NCI-H2171 treated with DMSO at 0.1 percent for 48 hours (cell line): ENCODE measurements at regions not wholly inside any gene's neighbourhood (a gene's known extent, or its start where the extent isn't known, plus 50 kb on each side); places are given as distances from the start of the nearest gene placed in this dataset.
"Not testable (repeated sequence)": the region's sequence is repeated elsewhere in the genome, so short reads cannot be mapped to it uniquely, and the experiment has no call there.

ENCODE experiments used
- DNase-seq: peaks from one replicate; lab custom pipeline; 2025; lab: John Stamatoyannopoulos, UW

DNA sequence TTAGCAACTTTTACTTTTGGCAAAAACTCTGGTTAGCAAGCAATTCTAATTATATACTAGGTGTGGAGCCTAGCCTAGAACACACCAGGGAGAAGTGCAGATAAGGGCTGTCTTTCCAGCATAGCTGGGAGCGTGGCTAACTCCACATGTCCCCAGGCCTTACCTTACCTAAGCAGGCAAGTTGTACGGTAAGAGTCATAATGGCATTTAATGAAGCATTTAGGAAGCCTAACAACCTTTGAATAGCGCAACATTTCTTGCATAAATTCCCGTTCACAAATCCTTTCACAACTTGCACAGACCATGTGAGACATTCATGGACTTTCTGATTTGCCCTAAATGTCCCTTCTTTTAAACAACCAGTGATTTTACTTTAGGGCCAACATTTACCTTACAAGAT is 917.4 kb upstream of the ACO1 start:
- DNase-seq: no peak

DNA sequence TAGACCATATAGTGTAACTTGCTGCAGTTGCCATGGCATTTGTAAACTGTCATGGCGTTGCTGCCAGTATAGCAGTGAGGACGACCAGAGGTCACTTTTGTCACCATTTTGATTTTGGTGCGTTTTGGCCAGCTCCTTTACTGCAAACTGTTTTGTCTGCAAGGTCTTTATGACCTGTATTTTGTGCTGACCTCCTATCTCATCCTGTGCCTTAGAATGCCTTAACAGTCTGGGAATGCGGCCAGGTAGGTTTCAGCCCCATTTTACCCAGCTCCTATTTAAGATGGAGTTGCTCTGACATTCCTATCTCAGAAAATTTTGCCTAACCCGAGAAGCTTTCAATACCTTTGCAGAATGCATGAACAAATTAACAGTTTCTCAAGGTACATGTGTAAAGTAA is 914.4 kb upstream of the ACO1 start:
- DNase-seq: no peak

DNA sequence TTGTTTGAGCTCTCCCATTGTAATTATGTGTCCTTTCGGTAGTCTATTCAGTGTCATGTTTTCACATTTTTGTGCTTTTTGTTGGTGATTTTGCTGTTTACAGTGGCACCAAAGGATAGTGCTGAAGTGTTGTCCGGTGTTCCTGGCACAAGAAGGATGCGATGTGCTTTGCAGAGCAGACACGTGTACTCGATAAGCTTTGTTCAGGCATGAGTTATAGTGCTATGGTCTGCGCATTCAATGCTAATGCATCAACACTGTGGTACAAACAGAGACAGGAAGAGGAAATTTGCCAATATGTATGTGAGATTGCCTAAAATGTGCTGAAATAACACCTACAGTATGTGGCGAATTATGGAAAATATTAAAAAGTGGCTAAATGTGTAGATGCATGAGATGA is 913.4 kb upstream of the ACO1 start:
- DNase-seq: no peak

DNA sequence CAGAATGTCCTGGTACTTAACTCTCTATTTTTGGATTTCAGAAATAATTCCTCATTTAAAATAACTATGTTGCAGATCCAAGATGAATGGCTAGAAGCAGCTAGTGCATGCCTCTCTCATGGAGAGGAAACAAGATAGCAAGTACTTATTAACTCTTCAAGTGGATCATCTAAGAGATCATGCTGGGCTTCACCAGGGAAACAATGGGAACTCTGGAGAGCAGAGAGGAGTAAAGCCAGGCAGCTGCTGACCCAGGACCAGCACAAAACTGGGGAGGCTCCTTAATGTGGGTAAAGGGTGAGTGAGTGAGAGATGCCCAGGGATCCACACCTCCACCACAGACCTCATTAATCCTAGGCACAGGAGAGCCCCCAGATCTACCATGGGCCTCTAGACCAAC is 897.8 kb upstream of the ACO1 start:
- no peak for DNase-seq

DNA sequence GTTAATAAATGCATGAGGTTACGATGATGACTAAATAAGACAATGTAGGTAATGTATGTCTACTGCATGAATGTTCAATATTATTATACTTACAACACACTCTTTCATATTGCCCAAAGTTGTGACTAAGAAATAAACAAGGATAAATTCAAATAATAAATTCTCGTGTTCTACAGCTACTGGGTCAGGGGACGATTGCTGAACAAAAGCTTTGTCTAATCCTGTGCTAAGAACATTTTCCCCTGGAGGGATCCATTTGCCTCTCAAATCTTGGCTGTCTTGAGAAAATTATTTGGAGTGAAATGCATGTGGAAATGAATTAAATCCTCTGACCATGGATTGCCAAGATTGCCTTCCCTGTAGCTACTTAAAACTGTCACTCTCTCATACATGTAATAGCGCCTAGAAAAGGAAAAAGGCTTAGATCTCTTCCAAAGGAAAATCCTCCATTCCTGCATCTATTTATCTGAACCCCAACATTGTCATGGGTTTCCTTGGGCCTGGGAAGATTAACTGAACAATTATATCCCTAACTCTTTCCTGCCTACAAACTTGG is 893.8 kb upstream of the ACO1 start:
- no peak for DNase-seq

DNA sequence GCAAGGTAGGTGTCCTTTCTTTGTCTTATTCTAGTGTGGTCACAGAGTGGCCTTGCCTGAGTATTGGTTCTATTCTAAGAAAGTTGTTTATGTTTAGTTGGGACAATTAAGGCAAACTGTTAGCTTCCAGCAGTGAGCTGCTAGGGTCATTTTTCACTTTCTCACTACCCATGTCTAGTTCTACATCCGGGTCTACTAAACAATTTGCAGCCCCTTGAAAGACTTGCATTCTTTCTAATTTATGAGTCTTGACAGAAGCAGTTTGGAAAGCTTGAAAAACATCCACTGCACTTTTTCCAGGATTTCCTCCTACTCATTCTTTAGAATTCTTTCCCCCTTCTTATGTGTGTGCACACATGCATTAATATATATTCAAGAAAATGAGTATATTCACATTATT is 892.2 kb upstream of the ACO1 start:
- DNase-seq: no peak

DNA sequence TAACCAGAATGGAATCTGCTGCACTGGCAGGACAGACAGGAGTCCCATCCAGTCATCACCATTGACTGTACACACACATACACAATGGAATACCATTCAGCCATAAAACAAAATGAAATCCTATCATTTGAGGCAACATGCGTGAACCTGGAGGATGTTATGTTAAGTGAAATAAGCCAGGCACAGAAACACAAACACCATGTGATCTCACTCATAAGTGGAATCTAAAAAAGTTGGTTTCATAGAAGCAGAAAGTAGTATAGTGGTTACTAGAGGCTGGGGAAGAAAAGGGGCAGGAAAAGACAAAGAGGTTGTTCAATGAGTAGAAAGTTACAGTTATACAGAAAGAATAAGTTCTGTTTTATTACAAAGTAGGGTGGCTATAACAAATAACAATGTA is 884.0 kb upstream of the ACO1 start:
- DNase-seq: no peak

DNA sequence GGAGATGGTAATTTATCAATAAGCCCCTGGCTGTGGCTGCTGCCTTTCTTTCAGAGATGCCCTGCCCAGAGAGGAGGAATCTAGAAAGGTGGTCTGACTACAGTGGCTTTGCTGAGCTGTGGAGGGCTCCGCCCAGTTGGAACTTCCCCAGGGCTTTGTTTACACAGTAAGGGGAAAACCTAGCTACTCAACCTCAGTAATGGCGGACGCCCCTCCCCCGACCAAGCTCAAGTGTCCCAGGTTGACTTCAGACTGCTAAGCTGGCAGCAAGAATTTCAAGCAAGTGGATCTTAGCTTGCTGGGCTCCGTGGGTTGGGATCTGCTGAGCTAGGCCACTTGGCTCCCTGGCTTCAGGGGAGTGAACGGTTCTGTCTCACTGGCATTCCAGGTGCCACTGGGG is 865.4 kb upstream of the ACO1 start:
- DNase-seq: peak; percentile 17

DNA sequence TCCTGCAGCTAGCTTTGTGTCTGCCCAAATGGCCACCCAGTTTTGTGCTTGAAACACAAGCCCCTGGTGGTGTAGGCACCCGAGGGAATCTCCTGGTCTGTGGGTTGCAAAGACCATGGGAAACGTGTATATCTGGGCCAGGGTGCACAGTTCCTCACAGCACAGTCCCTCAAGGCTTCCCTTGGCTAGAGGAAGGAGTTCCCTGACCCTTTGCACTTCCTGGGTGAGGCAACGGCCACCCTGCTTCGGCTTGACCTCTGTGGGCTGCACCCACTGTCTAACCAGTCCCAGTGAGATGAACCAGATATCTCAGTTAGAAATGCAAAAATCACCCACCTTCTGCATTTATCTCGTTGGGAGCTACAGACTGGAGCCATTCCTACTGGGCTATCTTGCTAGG is 865.0 kb upstream of the ACO1 start:
- DNase-seq: no peak

DNA sequence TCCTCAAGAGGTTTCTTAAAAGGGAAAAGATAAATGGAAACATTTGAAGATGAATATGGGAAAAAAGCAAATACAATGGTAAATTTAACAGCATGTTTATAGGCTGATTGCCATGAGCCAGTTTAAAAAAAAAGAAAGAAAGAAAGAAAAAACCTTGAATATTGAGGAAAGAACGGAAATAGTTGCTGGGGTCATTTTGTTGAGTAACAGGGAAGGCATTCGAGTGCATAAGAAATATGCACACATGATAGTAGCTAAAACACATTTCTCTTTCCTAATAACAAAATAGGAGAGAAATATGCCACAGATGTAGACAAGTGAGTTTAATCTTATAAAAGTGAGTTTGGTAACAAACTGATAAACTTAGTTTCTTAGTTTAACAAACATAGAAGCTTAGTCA is 864.6 kb upstream of the ACO1 start:
- DNase-seq: no peak

DNA sequence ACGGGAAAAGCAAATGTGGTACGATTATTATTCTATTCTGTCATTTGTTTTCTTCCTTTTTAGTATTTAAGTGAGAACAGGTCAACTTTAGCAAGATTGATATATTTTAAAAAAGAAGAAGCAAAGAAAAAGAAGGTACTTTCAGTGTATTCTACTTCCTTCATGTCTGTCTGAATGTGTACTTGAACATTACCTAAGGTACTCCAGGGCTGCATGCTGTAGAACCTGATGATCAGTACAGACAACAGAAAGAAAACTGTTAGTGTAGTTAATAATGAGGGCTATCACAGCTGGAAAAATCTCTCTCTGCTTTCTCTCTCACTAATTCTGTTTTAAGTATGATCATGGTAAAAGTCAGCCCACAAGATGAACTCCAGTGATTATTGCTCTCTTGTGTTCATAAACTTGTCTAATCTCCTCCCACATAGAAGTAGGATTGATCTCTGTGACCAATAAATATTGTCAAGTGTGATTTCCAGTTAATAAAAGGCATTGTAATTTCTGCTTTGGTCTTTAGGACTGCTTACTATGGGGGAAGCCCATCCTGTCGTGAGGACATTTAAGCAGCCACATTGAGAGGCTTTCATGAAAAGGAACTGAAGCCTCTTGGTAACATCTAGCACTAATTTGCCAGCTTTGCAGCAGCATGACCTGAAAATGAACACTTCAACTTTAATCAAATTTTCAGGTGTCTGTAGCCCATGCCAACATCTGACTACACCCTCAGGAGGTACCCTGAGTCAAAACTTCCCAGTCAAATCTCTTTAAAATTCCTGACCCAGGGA is 864.0 kb upstream of the ACO1 start:
- DNase-seq: no peak

DNA sequence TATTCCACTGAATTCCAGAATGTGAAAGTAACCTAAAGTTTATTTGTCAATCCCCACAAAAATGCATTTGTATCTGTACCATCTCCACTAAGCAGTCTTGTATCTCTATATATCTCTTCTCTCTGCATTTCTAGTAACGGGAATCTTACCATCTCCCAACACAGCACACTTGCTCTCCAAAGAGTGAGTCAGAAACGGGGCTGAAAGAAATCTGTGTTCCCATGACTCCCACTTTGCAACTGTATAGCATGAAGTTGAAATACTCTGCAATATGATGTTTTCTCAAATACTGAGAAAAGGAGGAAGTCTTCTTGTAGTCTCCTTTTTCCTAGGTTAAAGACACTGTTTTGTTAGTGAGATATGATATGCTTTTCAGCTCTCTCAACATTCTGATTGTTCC is 848.8 kb upstream of the ACO1 start:
- DNase-seq: no peak

DNA sequence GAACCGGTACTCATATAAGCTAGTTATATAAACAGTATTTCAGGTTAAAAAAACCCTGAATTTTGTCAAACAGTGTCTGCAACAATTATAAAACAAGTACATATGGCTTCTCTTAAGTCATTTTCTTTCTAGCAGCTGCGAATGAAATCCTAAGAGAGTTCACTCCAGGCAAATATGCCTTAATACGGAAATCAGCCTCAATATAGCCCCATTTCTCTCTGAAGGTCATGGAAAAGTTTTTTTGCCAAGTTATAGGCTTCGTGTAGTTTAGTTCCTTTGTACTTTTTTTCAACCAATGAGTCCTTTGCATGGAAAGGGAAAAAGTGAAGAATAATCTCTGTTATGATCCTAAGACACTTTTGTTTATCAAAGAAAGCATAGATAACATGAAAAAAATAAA is 848.0 kb upstream of the ACO1 start:
- no peak for DNase-seq

DNA sequence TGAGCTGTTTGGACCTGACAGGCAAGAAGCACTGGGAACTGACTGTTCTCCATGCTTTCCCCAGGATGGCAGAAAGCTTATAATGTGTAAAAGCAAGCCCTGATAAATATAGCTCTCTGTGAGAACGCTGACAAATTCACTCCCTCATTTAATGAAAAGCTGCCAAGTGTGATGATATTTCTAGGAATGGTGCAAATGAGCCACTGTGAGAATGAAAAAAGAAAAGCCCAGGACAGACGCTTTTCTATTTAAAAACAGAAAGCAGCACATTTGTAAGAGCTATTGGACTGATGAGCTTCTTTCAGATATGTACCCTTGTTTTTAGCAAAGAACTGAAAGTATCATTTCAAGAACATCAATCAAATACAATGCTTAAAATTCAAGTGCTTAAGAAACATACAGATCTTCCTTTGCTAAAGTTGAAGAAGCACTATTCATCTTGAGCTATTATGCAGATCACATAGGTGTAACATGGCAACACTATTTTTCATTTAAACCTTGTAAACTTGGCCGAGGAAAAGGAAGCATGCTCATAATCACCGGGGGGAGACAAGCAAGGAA is 842.6 kb upstream of the ACO1 start:
- no peak for DNase-seq

DNA sequence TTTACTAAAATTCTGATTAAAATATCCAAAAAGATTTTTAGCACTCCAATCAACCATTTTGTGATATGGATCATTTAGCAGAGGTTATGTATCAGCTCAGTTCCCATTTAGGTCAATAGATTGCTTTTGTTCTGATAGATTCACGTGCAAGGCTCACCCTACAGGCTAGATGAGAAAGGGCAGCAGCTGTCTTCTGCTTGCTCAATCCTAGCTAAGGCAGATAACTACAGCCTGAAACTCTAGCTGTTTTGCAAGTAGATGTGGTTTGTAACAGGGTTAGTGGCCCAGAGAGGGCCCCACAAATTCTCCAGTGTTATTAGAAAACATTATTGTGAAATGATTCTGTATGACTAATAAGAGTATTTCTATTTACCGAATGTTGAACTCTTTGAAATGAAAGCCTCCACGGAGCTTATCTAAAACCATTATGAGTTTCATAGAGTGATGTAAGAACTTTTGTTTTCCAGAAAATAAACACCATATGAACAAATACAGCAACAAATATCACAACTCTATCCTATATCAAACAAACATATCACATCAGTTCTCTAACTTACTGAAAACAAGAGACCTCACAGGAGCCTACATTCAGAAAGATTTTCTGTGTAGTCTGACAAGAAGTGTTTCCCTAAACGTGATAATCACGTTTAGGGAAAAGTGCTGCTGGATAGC is 841.9 kb upstream of the ACO1 start:
- DNase-seq: peak; percentile 6

DNA sequence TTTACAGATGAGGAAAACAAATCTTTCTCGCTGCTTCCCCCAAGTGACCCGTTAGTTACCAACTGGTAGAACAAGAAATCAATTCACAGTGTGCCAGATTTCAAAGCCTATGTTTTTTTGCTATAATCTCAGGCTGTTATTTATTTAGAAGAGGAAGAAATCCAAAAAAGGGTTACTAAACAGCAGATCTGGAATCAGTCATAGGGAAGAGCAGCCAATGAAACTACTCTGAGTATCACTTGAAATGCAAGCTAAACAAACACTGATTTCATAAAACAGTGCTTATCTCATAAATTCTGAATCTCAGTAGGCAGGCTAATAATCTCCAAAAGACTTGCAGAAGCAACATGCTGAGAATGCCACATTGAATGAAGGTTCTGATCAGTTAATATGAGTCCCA is 829.5 kb upstream of the ACO1 start:
- no peak for DNase-seq

DNA sequence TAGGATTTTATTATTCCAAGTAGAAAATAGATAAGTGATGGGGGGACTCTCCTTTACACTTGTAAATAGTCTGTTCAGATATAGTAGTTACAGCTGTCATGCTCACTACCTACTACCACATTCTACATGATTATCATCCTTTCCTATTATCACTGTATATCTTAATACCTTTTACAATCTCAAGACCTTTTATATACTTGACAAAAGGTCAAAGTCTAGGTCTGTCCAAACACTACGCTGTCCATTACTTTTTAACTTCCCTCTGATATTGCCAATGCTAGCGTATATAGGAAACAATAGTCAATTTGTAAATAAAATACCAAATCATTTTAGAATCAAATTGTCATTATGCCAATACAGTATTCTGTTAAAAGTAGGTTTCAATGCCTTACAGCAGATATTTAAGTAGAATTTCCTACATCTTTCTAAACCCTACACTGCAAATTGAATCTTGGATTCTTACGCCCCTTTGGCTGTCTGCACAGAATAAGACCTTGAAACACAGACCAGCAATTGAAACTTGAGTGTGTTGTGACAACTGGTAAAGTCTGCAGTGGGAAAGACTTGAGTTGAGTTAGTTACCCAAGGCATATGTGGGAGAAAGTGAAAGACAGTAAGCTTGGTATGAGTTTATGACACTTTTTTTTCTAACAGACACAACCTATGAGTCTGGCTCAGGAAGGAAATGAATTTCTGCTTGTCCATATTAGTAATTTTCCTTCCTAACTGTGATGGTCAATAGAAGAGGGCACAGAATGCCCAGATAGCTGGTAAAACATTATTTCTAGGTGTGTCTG is 827.6 kb upstream of the ACO1 start:
- DNase-seq: no peak

DNA sequence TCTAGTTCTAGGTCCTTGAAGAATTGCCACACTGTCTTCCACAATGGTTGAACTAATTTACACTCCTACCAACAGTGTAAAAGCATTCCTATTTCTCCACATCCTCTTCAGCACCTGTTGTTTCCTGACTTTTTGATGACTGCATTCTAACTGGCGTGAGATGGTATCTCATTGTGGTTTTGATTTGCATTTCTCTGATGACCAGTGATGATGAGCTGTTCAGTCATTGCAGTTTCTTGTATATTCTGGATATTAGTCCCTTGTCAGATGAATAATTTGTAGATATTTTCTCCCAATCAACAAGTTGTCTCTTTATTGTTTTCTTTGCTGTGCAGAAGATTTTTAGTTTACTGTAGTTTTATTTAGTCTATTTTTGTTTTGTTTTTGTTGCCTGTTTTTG is 812.3 kb upstream of the ACO1 start:
- not testable (repeated sequence) for DNase-seq

DNA sequence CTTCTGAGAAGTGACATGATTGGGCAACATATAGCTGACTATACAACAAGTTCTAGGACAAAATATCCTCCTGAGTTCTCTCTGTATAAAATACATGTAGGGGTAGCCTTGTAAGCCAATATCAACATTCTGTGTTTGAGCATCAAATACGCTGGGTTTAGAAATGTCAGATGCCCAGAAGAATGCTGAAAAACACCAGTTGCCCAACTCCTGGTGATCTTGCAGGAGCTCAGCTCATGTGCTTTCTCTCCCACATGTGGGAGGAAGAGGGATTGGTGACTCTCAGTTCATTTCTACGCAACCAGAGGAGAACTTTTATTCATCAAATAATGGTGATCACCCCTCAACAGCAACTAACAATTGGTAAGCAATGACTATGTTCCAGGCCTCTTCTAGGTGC is 810.9 kb upstream of the ACO1 start:
- DNase-seq: no peak

DNA sequence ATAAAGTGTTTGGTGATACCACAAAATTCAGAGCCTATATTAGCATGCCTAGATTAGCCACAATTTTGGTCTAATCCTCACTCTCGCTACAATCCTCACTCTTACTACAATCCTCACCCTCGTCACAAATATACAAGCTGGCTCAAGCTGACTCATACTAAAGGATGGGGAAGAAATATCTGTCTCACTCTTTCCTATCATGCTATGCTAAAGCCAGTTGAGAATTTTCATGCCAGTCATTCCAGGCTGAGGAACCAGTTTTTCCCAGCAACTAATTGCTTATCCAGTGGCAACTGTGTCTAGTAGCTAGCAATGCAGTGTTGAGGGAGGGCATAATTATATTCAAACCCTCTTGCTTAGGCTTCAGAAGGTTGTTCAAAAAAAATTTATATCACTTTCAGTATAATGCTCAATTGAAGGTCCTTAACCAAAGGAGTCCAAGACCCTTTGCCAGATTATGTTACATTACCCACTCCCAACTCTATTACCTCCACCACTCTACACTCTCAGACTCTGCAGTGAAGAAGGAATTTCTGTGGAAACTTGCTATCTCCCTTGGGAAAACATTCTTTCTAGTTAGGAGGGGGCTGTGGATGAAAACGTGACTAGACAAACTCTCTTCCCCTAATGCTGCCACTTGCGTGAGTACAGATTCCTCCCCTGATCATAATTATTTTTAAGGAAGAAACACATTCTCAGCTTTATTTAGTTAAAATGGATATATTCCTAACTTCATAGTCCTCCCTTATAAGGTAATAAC is 810.3 kb upstream of the ACO1 start:
- no peak for DNase-seq

DNA sequence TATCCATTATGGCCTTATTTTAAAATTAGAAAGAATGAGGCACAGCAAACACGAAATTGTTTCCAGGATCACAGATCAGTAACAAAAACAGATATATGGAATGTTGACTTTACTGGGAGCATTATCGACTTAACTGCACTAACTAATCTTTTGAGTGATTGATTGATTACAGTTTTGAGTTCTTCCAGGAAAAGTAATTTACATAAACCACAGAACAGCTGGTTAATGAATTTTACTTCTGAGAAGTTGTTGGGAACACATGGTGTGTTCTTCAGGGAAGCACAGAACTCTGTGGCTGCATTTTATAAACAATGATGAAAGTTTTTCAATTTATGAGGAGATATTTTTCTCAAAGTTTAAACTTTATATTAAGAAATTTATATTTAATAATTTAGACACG is 802.4 kb upstream of the ACO1 start:
- peak; percentile 14 for DNase-seq

DNA sequence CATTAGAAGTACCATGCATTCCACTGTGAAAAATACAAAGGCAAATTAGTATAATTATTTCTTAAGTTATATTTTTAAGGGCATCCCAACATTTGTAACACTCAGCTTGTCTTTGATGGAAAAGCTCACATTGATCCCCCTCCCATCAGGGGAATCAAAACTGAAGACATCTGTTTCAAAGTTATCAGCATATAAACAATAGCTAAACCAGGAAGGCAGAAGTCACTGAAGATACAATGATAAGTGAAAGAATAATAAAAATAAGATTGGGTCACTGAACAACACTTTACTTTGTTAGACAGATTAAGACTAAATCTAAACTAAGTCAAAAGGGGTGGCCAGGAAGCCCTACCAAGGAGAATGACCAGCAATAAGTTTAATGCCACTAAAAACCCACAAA is 801.9 kb upstream of the ACO1 start:
- DNase-seq: peak; percentile 8
